GM19043 (cell line): ENCODE measurements at regions not wholly inside any gene's neighbourhood (a gene's known extent, or its start where the extent isn't known, plus 50 kb on each side); places are given as distances from the start of the nearest gene placed in this dataset.

Source experiments
- ATAC-seq: cut with Tn5 transposase; IDR thresholded peaks from one replicate; pipeline ENCODE4 v1.9.1; 2021; ENCODE audit warnings: low read depth; ENCODE audit not compliant: unreplicated experiment

- no peak for ATAC-seq
Observed at GRCh38 chr18:38923540-38923939, 1357.9 kb upstream of the CELF4 start.

- ATAC-seq, result no peak
Observed at GRCh38 chr18:38923126-38923525, 1357.5 kb upstream of the CELF4 start.

- ATAC-seq, result no peak
Observed at GRCh38 chr18:38909972-38910371, 1344.4 kb upstream of the CELF4 start.

GRCh38 chr18:38902796-38903195, 1337.2 kb upstream of the CELF4 start:
- no peak for ATAC-seq

GRCh38 chr18:38900445-38900844, 1334.8 kb upstream of the CELF4 start:
- no peak for ATAC-seq

- no peak for ATAC-seq
Observed at GRCh38 chr18:38900031-38900430, 1334.4 kb upstream of the CELF4 start.

- ATAC-seq, result no peak
Observed at GRCh38 chr18:38899252-38899651, 1333.7 kb upstream of the CELF4 start.

GRCh38 chr18:38898167-38898566, 1332.6 kb upstream of the CELF4 start:
- no peak for ATAC-seq

GRCh38 chr18:38895560-38895959, 1330.0 kb upstream of the CELF4 start:
- no peak for ATAC-seq

- ATAC-seq, result no peak
Observed at GRCh38 chr18:38887671-38888020, 1322.0 kb upstream of the CELF4 start.

- no peak for ATAC-seq
Observed at GRCh38 chr18:38886861-38887670, 1321.5 kb upstream of the CELF4 start.

- no peak for ATAC-seq
Observed at GRCh38 chr18:38886235-38886634, 1320.6 kb upstream of the CELF4 start.

GRCh38 chr18:38884050-38884449, 1318.5 kb upstream of the CELF4 start:
- no peak for ATAC-seq

- ATAC-seq, result no peak
Observed at GRCh38 chr18:38883111-38883510, 1317.5 kb upstream of the CELF4 start.

- ATAC-seq, result no peak
Observed at GRCh38 chr18:38879871-38880270, 1314.3 kb upstream of the CELF4 start.

GRCh38 chr18:38872342-38872741, 1306.7 kb upstream of the CELF4 start:
- no peak for ATAC-seq

- no peak for ATAC-seq
Observed at GRCh38 chr18:38868757-38869156, 1303.2 kb upstream of the CELF4 start.

- no peak for ATAC-seq
Observed at GRCh38 chr18:38867680-38868079, 1302.1 kb upstream of the CELF4 start.

GRCh38 chr18:38851526-38851925, 1285.9 kb upstream of the CELF4 start:
- no peak for ATAC-seq

- ATAC-seq, result no peak
Observed at GRCh38 chr18:38847326-38847725, 1281.7 kb upstream of the CELF4 start.

GRCh38 chr18:38843291-38843690, 1277.7 kb upstream of the CELF4 start:
- no peak for ATAC-seq

GRCh38 chr18:38826247-38826646, 1260.6 kb upstream of the CELF4 start:
- no peak for ATAC-seq

GRCh38 chr18:38811209-38811608, 1245.6 kb upstream of the CELF4 start:
- no peak for ATAC-seq
